Adrenal gland (tissue), 9 donors: ENCODE measurements at regions not wholly inside any gene's neighbourhood (a gene's known extent, or its start where the extent isn't known, plus 50 kb on each side); places are given as distances from the start of the nearest gene placed in this dataset.

Experiments used
- DNase-seq, 7 donors: peaks; one replicate each; pipeline ENCODE4 v3.0.0-alpha.2; 2019 to 2020
- H3K27ac ChIP-seq, 5 donors: fragments of 200-600 bp; sonication (generic) in 4 of 5; 1 replicate in 3 of 5; 2 replicates in 2 of 5; pipeline versions ENCODE4 v1.5.1 to v1.8.0; 2016 to 2020; ENCODE audit warnings: mild to moderate bottlenecking in 1 of 5
- H3K27me3 ChIP-seq: fragments of 200-600 bp; 2 replicates; pipeline ENCODE4 v1.8.0; 2021
- H3K36me3 ChIP-seq, 2 donors: fragments of 200-600 bp; replicated peaks in 1 of 2; 1 replicate in 1 of 2; 2 replicates in 1 of 2; pipeline versions ENCODE4 v1.5.1 to v1.8.0; 2018 to 2022
- H3K4me1 ChIP-seq, 2 donors: fragments of 200-600 bp; replicated peaks in 1 of 2; 1 replicate in 1 of 2; 2 replicates in 1 of 2; pipeline versions ENCODE4 v1.5.1 to v1.8.0; 2018 to 2021
- H3K4me3 ChIP-seq, 4 donors: fragments of 200-600 bp; sonication (generic) in 3 of 4; one replicate each; pipeline ENCODE4 v1.5.1; 2016 to 2018
- H3K9me3 ChIP-seq, 3 donors: fragments of 200-600 bp; sonication (generic) in 1 of 3; replicated peaks in 1 of 3; 1 replicate in 2 of 3; 2 replicates in 1 of 3; pipeline versions ENCODE4 v1.5.1 to v1.8.0; 2016 to 2021
- CTCF ChIP-seq, 6 experiments: fragments of 450-650 bp in 4 of 6; fragments of 200-600 bp in 2 of 6; sonication (generic) in 1 of 6; IDR thresholded peaks; 1 replicate in 5 of 6; 2 replicates in 1 of 6; pipeline versions ENCODE4 v1.5.1 to v1.8.0; 2016 to 2021; ENCODE audit warnings: antibody characterized with exemption in 6 of 6, mild to moderate bottlenecking in 2 of 6, moderate library complexity in 1 of 6
- WGBS, 4 donors: extraction: QIAGEN DNeasy Blood & Tissue Kit in 2 of 4; methylation state at CpG; one replicate each; pipeline versions ENCODE4 v1.1.5 to v1.1.7; 2013 to 2017; 5-methylcytosine and 5-hydroxymethylcytosine counted together
- intact Hi-C, 2 donors: fragments of 100-400 bp; cut with DNase I; formaldehyde crosslinking; loops; one replicate each; pipeline versions ENCODE4 v1.14.1 to v1.15.0; 2022 to 2023
- donor health status: healthy with polysubstance abuse.
- donor health status: Bipolar disorder and iron deficiency.
- donor health status: DM: yes; HTN: yes; CAD: no.
- donor health status: DM: no; HTN: no; CAD: no.
- donor health status: DM: no; HTN: no; CAD: no.

GRCh38 chr5:172503925-172504700 is 49.8 kb upstream of the SH3PXD2B start:
- 50 to 82% (median 65%) methylated on average over 10 of the region's 10 CpGs for WGBS, 4 donors
- intact Hi-C loops, result no loop called here
- no peaks in the 10 kb centered on the region for H3K9me3 ChIP-seq

More at GRCh38 chr5:172503925-172504700, 49.8 kb upstream of the SH3PXD2B start:
- Histone ChIP-seq H3K27me3 (no peaks in the 10 kb centered on the region), H3K4me3 (no peak overlapping the region), H3K27ac (peak overlapping the region in 4 of 5 donors; percentile 22 to 88 (median 46)), H3K36me3 (no peaks in the 10 kb centered on the region), H3K4me1 (peaks cover 0 to 8% of the 10 kb centered on the region in 2 donors)
- peak in 5 of 7 donors; percentile 14 to 56 (median 37) for DNase-seq
- TF ChIP-seq CTCF (IDR thresholded peaks at IDR 0.05), result no peak
